Ammon's horn (tissue), 1 donor: ENCODE measurements at regions not wholly inside any gene's neighbourhood (a gene's known extent, or its start where the extent isn't known, plus 50 kb on each side); places are given as distances from the start of the nearest gene placed in this dataset.
A peak's percentile ranks its signal among the peaks of the same experiment; 100 is the strongest.

Source experiments
- DNase-seq: peaks from one replicate; pipeline ENCODE4 v3.0.0-alpha.2; 2016; ENCODE audit warnings: low spot score

GRCh38 chr1:201656311-201657032 is 117.5 kb downstream of the NAV1 start:
- no peak for DNase-seq

- DNase-seq = no peak
Observed at GRCh38 chr1:201659572-201659971, 120.6 kb downstream of the NAV1 start.

GRCh38 chr1:201660931-201661822 is 122.2 kb downstream of the NAV1 start:
- no peak for DNase-seq

- DNase-seq = no peak
Observed at GRCh38 chr1:201661823-201662359, 123.0 kb downstream of the NAV1 start.

GRCh38 chr1:201662646-201663045 is 123.7 kb downstream of the NAV1 start:
- DNase-seq = no peak

- DNase-seq = no peak
Observed at GRCh38 chr1:201663491-201664113, 124.7 kb downstream of the NAV1 start.

GRCh38 chr1:201665036-201665435 is 126.1 kb downstream of the NAV1 start:
- peak; percentile 68 for DNase-seq

GRCh38 chr1:201666102-201666501 is 127.2 kb downstream of the NAV1 start:
- no peak for DNase-seq

- DNase-seq = no peak
Observed at GRCh38 chr1:201666645-201667044, 127.7 kb downstream of the NAV1 start.

- no peak for DNase-seq
Observed at GRCh38 chr1:201667479-201667878, 128.6 kb downstream of the NAV1 start.

- no peak for DNase-seq
Observed at GRCh38 chr1:201670517-201670916, 131.6 kb downstream of the NAV1 start.

- DNase-seq = no peak
Observed at GRCh38 chr1:201672685-201673084, 133.8 kb downstream of the NAV1 start.

GRCh38 chr1:201673093-201673492 is 134.2 kb downstream of the NAV1 start:
- no peak for DNase-seq

GRCh38 chr1:201673915-201674314 is 135.0 kb downstream of the NAV1 start:
- DNase-seq = no peak

GRCh38 chr1:201675143-201675542 is 136.2 kb downstream of the NAV1 start:
- no peak for DNase-seq

GRCh38 chr1:201676197-201676596 is 137.3 kb downstream of the NAV1 start:
- no peak for DNase-seq

- DNase-seq = no peak
Observed at GRCh38 chr1:201676641-201677040, 137.7 kb downstream of the NAV1 start.

- no peak for DNase-seq
Observed at GRCh38 chr1:201678264-201679101, 139.6 kb downstream of the NAV1 start.

- DNase-seq = no peak
Observed at GRCh38 chr1:201681375-201681774, 142.4 kb downstream of the NAV1 start.

GRCh38 chr1:201682964-201683363 is 144.0 kb downstream of the NAV1 start:
- no peak for DNase-seq

- no peak for DNase-seq
Observed at GRCh38 chr1:201683397-201683796, 144.5 kb downstream of the NAV1 start.

- DNase-seq = no peak
Observed at GRCh38 chr1:201685485-201685884, 143.5 kb upstream of the IPO9 start.
